Thyroid gland (tissue), 4 donors: ENCODE measurements at regions not wholly inside any gene's neighbourhood (a gene's known extent, or its start where the extent isn't known, plus 50 kb on each side); places are given as distances from the start of the nearest gene placed in this dataset.

Experiments used
- CTCF ChIP-seq, 6 experiments: fragments of 200-600 bp in 3 of 6; fragments of 450-650 bp in 3 of 6; sonication (generic) in 3 of 6; IDR thresholded peaks; one replicate each; pipeline ENCODE4 v1.5.1; 2016 to 2019; ENCODE audit warnings: antibody characterized with exemption in 6 of 6, mild to moderate bottlenecking in 2 of 6, inconsistent platforms in 1 of 6, moderate library complexity in 1 of 6
- POLR2A ChIP-seq, 2 donors: fragments of 450-650 bp; IDR thresholded peaks; one replicate each; pipeline ENCODE4 v1.6.1; 2017; ENCODE audit warnings: antibody characterized with exemption in 2 of 2, mild to moderate bottlenecking in 2 of 2, moderate library complexity in 1 of 2

DNA sequence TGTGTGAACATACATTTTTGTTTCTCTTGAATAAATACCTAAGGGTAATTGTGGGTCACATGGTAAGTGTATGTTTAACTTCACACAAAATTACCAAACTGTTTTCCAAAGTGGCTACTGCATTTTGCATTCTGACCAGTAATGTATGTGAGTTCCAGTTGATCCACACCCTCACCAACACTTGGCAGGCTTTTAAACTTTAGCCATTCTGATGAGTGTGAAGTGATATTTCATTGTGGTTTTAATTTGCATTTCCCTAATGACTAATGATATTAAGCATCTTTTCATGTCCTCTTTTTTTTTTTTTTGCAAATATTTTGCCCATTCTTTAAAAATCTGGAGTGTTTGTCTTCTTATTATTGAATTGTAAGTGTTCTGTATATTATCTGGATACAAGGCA lies 53.5 kb upstream of the MAST4 start:
- TF ChIP-seq CTCF (IDR thresholded peaks at IDR 0.05) (no peak), POLR2A (IDR thresholded peaks at IDR 0.05) (no peak)
